Retinal pigment epithelial cell (primary cell): ENCODE measurements at regions not wholly inside any gene's neighbourhood (a gene's known extent, or its start where the extent isn't known, plus 50 kb on each side); places are given as distances from the start of the nearest gene placed in this dataset.

ENCODE experiments used
- DNase-seq: peaks from one replicate; pipeline ENCODE4 v3.0.0-alpha.2; 2010; ENCODE audit warnings: low read depth
- H3K4me3 ChIP-seq: 2 replicates; pipeline ENCODE4 v1.5.1; 2011; ENCODE audit warnings: mild to moderate bottlenecking, low read length, control low read depth, moderate library complexity
- CTCF ChIP-seq: conservative IDR thresholded peaks from 2 replicates; pipeline ENCODE4 v1.5.1; 2011; ENCODE audit warnings: low read depth, low read length, control low read depth, inconsistent platforms

- no peak overlapping the region for H3K4me3 ChIP-seq
- no peak for DNase-seq
- no peak for TF ChIP-seq CTCF
These were observed 326.6 kb upstream of the NREP start for GRCh38 chr5:112083623-112084022.

GRCh38 chr5:112077180-112077579 is 320.2 kb upstream of the NREP start:
- no peak for DNase-seq
- H3K4me3 ChIP-seq, result no peak overlapping the region
- no peak for TF ChIP-seq CTCF

GRCh38 chr5:112070022-112070421 is 313.0 kb upstream of the NREP start:
- H3K4me3 ChIP-seq, result no peak overlapping the region
- no peak for TF ChIP-seq CTCF
- no peak for DNase-seq

DNA sequence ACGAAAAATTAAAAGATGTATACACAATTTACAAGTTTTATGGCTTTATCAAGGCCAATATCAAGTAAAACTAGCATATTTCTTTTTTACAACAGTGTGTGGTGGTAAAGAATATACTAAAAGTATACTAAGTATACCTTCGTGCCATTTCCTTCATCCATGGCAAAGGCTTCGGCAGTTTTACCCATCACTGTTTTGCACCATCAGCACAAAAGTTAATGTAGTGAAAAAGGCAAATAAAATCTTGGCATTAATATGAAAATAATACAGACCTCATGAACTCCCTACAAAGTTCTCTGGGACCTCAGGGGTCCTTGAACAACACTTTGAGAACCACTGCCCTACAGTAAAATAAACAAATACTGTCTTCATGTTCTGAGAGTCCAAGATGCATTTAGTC is 312.3 kb upstream of the NREP start:
- no peak for DNase-seq
- no peak for TF ChIP-seq CTCF
- H3K4me3 ChIP-seq, result no peak overlapping the region

- no peak for DNase-seq
- no peak overlapping the region for H3K4me3 ChIP-seq
- no peak for TF ChIP-seq CTCF
These were observed 311.6 kb upstream of the NREP start for GRCh38 chr5:112068593-112068992.

DNA sequence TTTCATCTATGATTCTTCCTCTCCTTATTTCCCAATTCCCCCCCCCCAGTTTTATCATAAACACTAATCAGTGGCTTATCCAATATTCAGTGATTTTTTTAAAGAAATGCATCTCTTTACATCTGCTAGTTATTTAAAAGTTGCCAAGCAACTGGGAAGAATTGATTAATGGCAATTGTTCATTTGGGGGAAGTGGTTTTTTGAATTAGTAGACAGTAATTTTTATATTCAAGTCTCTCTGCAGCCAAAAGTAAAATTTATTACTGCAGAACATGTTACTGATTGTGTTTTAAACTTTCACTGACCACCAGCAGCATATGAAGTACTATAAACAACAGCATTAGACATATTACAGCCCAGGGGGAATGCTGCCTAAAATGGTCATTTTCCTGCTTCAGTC is 308.8 kb upstream of the NREP start:
- TF ChIP-seq CTCF, result no peak
- H3K4me3 ChIP-seq, result no peak overlapping the region
- DNase-seq, result no peak

GRCh38 chr5:112064956-112065355 is 308.0 kb upstream of the NREP start:
- no peak for TF ChIP-seq CTCF
- no peak for DNase-seq

More at GRCh38 chr5:112064956-112065355, 308.0 kb upstream of the NREP start:
- no peak overlapping the region for H3K4me3 ChIP-seq
